H9 (cell line): ENCODE measurements at regions not wholly inside any gene's neighbourhood (a gene's known extent, or its start where the extent isn't known, plus 50 kb on each side); places are given as distances from the start of the nearest gene placed in this dataset.

Source experiments
- DNase-seq: peaks from one replicate; pipeline ENCODE4 v3.0.0-alpha.2; 2017
- H2AFZ ChIP-seq: one replicate; pipeline ENCODE4 v1.6.1; 2013; ENCODE audit warnings: mild to moderate bottlenecking, low read length, control low read depth, moderate library complexity
- H2AK5ac ChIP-seq: 2 replicates; pipeline ENCODE4 v1.6.1; 2013; ENCODE audit warnings: low read length, control low read depth, mixed read lengths; ENCODE audit not compliant: insufficient read length
- H2BK120ac ChIP-seq: one replicate; pipeline ENCODE4 v1.6.1; 2013; ENCODE audit warnings: low read depth, mild to moderate bottlenecking, low read length, control low read depth, inconsistent platforms; ENCODE audit not compliant: poor library complexity, severe bottlenecking
- H2BK12ac ChIP-seq: 2 replicates; pipeline ENCODE4 v1.6.1; 2013; ENCODE audit warnings: low read length, control low read depth, mixed read lengths, low read depth; ENCODE audit not compliant: insufficient read length
- H2BK15ac ChIP-seq: 2 replicates; pipeline ENCODE4 v1.6.1; 2013; ENCODE audit warnings: low read depth, low read length, control low read depth
- H2BK20ac ChIP-seq: one replicate; pipeline ENCODE4 v1.6.1; 2013; ENCODE audit warnings: low read depth, mild to moderate bottlenecking, low read length, control low read depth, inconsistent platforms; ENCODE audit not compliant: poor library complexity, severe bottlenecking
- H2BK5ac ChIP-seq: 2 replicates; pipeline ENCODE4 v1.6.1; 2013; ENCODE audit warnings: low read length, control low read depth, mixed read lengths; ENCODE audit not compliant: insufficient read length
- H3K14ac ChIP-seq: 2 replicates; pipeline ENCODE4 v1.6.1; 2013; ENCODE audit warnings: low read length, control low read depth; ENCODE audit not compliant: insufficient read depth
- H3K18ac ChIP-seq: 2 replicates; pipeline ENCODE4 v1.6.1; 2013; ENCODE audit warnings: low read depth, mild to moderate bottlenecking, mixed read lengths, low read length, control low read depth; ENCODE audit not compliant: insufficient read length
- H3K23ac ChIP-seq: 2 replicates; pipeline ENCODE4 v1.6.1; 2013; ENCODE audit warnings: low read length, control low read depth, mixed read lengths, low read depth; ENCODE audit not compliant: insufficient read length
- H3K23me2 ChIP-seq: 2 replicates; pipeline ENCODE4 v1.6.1; 2013; ENCODE audit warnings: low read depth, mild to moderate bottlenecking, mixed read lengths, low read length, control low read depth; ENCODE audit not compliant: insufficient read length, poor library complexity, severe bottlenecking
- H3K27ac ChIP-seq: 2 replicates; pipeline ENCODE4 v1.5.1; 2013; ENCODE audit warnings: low read length, control low read depth, mixed read lengths, low read depth; ENCODE audit not compliant: insufficient read length
- H3K27me3 ChIP-seq: 2 replicates; pipeline ENCODE4 v1.6.1; 2013; ENCODE audit warnings: low read length, control low read depth, inconsistent platforms; ENCODE audit not compliant: insufficient read depth
- H3K4ac ChIP-seq: 2 replicates; pipeline ENCODE4 v1.6.1; 2013; ENCODE audit warnings: low read depth, mild to moderate bottlenecking, control low read depth, inconsistent platforms, low read length, moderate library complexity
- H3K4me1 ChIP-seq: 2 replicates; pipeline ENCODE4 v1.6.1; 2013; ENCODE audit warnings: low read length, control low read depth, inconsistent platforms; ENCODE audit not compliant: insufficient read depth
- H3K4me2 ChIP-seq: 2 replicates; pipeline ENCODE4 v1.6.1; 2013; ENCODE audit warnings: low read length, control low read depth, mixed read lengths; ENCODE audit not compliant: insufficient read length, insufficient read depth
- H3K56ac ChIP-seq: 2 replicates; pipeline ENCODE4 v1.6.1; 2013; ENCODE audit warnings: low read depth, mild to moderate bottlenecking, mixed read lengths, low read length, control low read depth; ENCODE audit not compliant: insufficient read length
- H3K79me1 ChIP-seq: 2 replicates; pipeline ENCODE4 v1.6.1; 2013; ENCODE audit warnings: low read depth, mild to moderate bottlenecking, moderate library complexity, low read length, control low read depth, inconsistent platforms; ENCODE audit not compliant: insufficient read depth, poor library complexity, severe bottlenecking
- H3K79me2 ChIP-seq: 2 replicates; pipeline ENCODE4 v1.6.1; 2013; ENCODE audit warnings: low read length, control low read depth, inconsistent platforms; ENCODE audit not compliant: insufficient read depth
- H3K9ac ChIP-seq: 2 replicates; pipeline ENCODE4 v1.6.1; 2013; ENCODE audit warnings: low read length, control low read depth, mixed read lengths; ENCODE audit not compliant: insufficient read length; ENCODE audit errors: extremely low read depth
- H3K9me3 ChIP-seq: one replicate; pipeline ENCODE4 v1.6.1; 2013; ENCODE audit warnings: low read depth, low read length, inconsistent platforms; ENCODE audit not compliant: control insufficient read depth
- H3T11ph ChIP-seq: one replicate; pipeline ENCODE4 v1.6.1; 2013; ENCODE audit warnings: mild to moderate bottlenecking, low read length, control low read depth, inconsistent platforms
- H4K20me1 ChIP-seq: one replicate; pipeline ENCODE4 v1.6.1; 2013; ENCODE audit not compliant: control insufficient read depth, insufficient read length, insufficient read depth
- H4K5ac ChIP-seq: 2 replicates; pipeline ENCODE4 v1.6.1; 2013; ENCODE audit warnings: low read depth, mild to moderate bottlenecking, mixed read lengths, low read length, control low read depth; ENCODE audit not compliant: insufficient read length
- H4K8ac ChIP-seq: replicated peaks from 2 replicates; pipeline ENCODE4 v1.6.1; 2013; ENCODE audit warnings: low read length, control low read depth, mixed read lengths, low read depth; ENCODE audit not compliant: insufficient read length
- H4K91ac ChIP-seq: 2 replicates; pipeline ENCODE4 v1.6.1; 2013; ENCODE audit warnings: low read depth, mild to moderate bottlenecking, moderate library complexity, mixed read lengths, low read length, control low read depth; ENCODE audit not compliant: insufficient read length
- H3K27ac Mint-ChIP-seq, 3 experiments: 2 replicates in 2 of 3; 3 replicates in 1 of 3; pipeline ENCODE4 v1.8.0; 2020 to 2021; ENCODE audit warnings: mixed read lengths in 3 of 3, mild to moderate bottlenecking in 1 of 3, moderate library complexity in 1 of 3
- H3K27me3 Mint-ChIP-seq: 2 replicates; pipeline ENCODE4 v1.8.0; 2021; ENCODE audit warnings: low read depth, mild to moderate bottlenecking, moderate library complexity, mixed read lengths
- H3K36me3 Mint-ChIP-seq, 3 experiments: 2 replicates in 2 of 3; 3 replicates in 1 of 3; pipeline ENCODE4 v1.8.0; 2020 to 2021; ENCODE audit warnings: low read depth in 3 of 3, mixed read lengths in 3 of 3; ENCODE audit not compliant: insufficient read depth in 1 of 3
- H3K4me1 Mint-ChIP-seq, 2 experiments: 2 replicates each; pipeline ENCODE4 v1.8.0; 2020; ENCODE audit warnings: mixed read lengths in 2 of 2
- H3K4me3 Mint-ChIP-seq, 2 experiments: 2 replicates in 1 of 2; 3 replicates in 1 of 2; pipeline ENCODE4 v1.8.0; 2020 to 2021; ENCODE audit warnings: mild to moderate bottlenecking in 2 of 2, mixed read lengths in 2 of 2, moderate library complexity in 1 of 2
- H3K9me3 Mint-ChIP-seq, 2 experiments: 2 replicates in 1 of 2; 3 replicates in 1 of 2; pipeline ENCODE4 v1.8.0; 2020; ENCODE audit warnings: mild to moderate bottlenecking in 2 of 2, mixed read lengths in 2 of 2, moderate library complexity in 1 of 2
- CTCF ChIP-seq: fragments of 200-600 bp; sonication (generic); conservative IDR thresholded peaks from 3 replicates; pipeline ENCODE4 v1.8.0; 2021; ENCODE audit warnings: antibody characterized with exemption, mild to moderate bottlenecking
- WGBS: extraction: QIAGEN DNeasy Blood & Tissue Kit; methylation state at CpG from one replicate; pipeline ENCODE4 v1.1.7; 2013; ENCODE audit warnings: missing lambda C conversion rate, low lambda C conversion rate, mixed read lengths; ENCODE audit not compliant: insufficient read length; ENCODE audit errors: extremely low coverage; 5-methylcytosine and 5-hydroxymethylcytosine counted together

GRCh38 chr5:24065779-24066178, 558.4 kb downstream of the PRDM9 start:
- Histone ChIP-seq H2AK5ac (no peak overlapping the region), H4K8ac (no peak overlapping the region), H3K4me2 (no peak overlapping the region), H4K5ac (no peak overlapping the region), H3K4me1 (no peaks in the 10 kb centered on the region), H2BK5ac (no peak overlapping the region), H3K9me3 (no peaks in the 10 kb centered on the region), H3K27ac (no peak overlapping the region), H3K79me2 (no peaks in the 10 kb centered on the region), H3K14ac (no peak overlapping the region), H2BK120ac (no peak overlapping the region), H3K18ac (no peak overlapping the region), H3K23ac (no peak overlapping the region), H3K4ac (no peak overlapping the region), H3K27me3 (no peaks in the 10 kb centered on the region), H3T11ph (no peak overlapping the region), H4K91ac (no peak overlapping the region), H2BK15ac (no peak overlapping the region), H2BK20ac (no peak overlapping the region), H2AFZ (no peak overlapping the region), H4K20me1 (no peaks in the 10 kb centered on the region), H3K79me1 (no peaks in the 10 kb centered on the region), H3K23me2 (no peaks in the 10 kb centered on the region), H2BK12ac (no peak overlapping the region), H3K56ac (no peak overlapping the region), H3K9ac (no peak overlapping the region)
- DNase-seq = no peak
- peaks cover 0 to 3% of the 10 kb centered on the region in 2 experiments; a peak in 1 of 5 replicates for H3K9me3 Mint-ChIP-seq
- no CpG with 5 or more reads among the region's 4 CpGs for WGBS
- no peak overlapping the region for H3K4me3 Mint-ChIP-seq
- H3K4me1 Mint-ChIP-seq = peaks cover 4 to 8% of the 10 kb centered on the region in 2 experiments
- H3K36me3 Mint-ChIP-seq = no peaks in the 10 kb centered on the region
- H3K27me3 Mint-ChIP-seq = no peaks in the 10 kb centered on the region
- no peak overlapping the region for H3K27ac Mint-ChIP-seq
- TF ChIP-seq CTCF = no peak
